NB4 (cell line): ENCODE measurements at regions not wholly inside any gene's neighbourhood (a gene's known extent, or its start where the extent isn't known, plus 50 kb on each side); places are given as distances from the start of the nearest gene placed in this dataset.

Experiments
- DNase-seq: peaks from one replicate; pipeline ENCODE4 v3.0.0; 2010; ENCODE audit warnings: low read depth
- H3K4me3 ChIP-seq: one replicate; pipeline ENCODE4 v1.5.1; 2011; ENCODE audit warnings: mild to moderate bottlenecking, low read depth, low read length, moderate library complexity
- MYC ChIP-seq: IDR thresholded peaks from 2 replicates; pipeline ENCODE4 v1.6.1; 2011; ENCODE audit warnings: low read depth, low read length
- POLR2A ChIP-seq: IDR thresholded peaks from 2 replicates; pipeline ENCODE4 v1.6.1; 2011; ENCODE audit warnings: mild to moderate bottlenecking; ENCODE audit not compliant: insufficient read length; ENCODE audit errors: extremely low read depth
- TF ChIP-seq, protein P1 (sequence below): IDR thresholded peaks from one replicate; pipeline ENCODE4 v1.5.1; 2012; ENCODE audit warnings: low read depth, low read length
- TF ChIP-seq, protein P2 (sequence below): IDR thresholded peaks from 2 replicates; pipeline ENCODE4 v1.6.1; 2011; ENCODE audit warnings: low read depth, low read length

DNA sequence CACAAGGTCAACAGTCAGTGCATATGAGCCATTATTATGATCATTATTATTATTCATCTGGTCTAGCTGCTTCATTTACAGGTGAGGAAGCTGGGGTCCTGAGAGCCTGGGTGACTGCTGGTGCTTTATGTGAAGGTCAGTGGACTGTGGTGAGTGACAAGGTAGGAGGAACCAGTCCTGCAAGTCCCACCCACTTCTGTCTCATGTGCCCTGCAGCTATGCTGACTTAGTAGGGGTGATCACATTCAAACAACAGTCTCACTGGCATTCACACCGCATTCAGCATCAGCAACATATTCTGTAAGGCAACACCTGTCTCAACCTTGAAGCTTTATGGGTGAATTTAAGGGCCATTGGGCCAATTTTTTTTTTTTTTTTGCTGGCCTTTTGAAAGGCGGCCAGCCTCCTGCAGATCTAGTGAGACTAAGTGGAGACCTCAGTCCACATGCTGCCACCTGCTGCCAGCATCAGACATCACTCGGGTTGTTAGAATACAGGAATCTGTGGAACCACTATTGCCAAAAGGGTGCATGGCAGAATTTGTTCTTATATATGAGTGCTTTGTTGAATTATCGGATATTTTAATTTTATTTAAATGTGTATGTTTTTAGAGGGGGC lies 59.9 kb upstream of the CACNA1E start:
- peak; percentile 48 for DNase-seq
- TF ChIP-seq, protein P1, sequence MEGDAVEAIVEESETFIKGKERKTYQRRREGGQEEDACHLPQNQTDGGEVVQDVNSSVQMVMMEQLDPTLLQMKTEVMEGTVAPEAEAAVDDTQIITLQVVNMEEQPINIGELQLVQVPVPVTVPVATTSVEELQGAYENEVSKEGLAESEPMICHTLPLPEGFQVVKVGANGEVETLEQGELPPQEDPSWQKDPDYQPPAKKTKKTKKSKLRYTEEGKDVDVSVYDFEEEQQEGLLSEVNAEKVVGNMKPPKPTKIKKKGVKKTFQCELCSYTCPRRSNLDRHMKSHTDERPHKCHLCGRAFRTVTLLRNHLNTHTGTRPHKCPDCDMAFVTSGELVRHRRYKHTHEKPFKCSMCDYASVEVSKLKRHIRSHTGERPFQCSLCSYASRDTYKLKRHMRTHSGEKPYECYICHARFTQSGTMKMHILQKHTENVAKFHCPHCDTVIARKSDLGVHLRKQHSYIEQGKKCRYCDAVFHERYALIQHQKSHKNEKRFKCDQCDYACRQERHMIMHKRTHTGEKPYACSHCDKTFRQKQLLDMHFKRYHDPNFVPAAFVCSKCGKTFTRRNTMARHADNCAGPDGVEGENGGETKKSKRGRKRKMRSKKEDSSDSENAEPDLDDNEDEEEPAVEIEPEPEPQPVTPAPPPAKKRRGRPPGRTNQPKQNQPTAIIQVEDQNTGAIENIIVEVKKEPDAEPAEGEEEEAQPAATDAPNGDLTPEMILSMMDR, result peak; percentile 42
- TF ChIP-seq MYC, result no peak
- TF ChIP-seq, protein P2, sequence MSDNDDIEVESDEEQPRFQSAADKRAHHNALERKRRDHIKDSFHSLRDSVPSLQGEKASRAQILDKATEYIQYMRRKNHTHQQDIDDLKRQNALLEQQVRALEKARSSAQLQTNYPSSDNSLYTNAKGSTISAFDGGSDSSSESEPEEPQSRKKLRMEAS, result 0 out of 2 replicates have a peak, but pooled peaks have one; percentile 14
- H3K4me3 ChIP-seq, result no peak overlapping the region

DNA sequence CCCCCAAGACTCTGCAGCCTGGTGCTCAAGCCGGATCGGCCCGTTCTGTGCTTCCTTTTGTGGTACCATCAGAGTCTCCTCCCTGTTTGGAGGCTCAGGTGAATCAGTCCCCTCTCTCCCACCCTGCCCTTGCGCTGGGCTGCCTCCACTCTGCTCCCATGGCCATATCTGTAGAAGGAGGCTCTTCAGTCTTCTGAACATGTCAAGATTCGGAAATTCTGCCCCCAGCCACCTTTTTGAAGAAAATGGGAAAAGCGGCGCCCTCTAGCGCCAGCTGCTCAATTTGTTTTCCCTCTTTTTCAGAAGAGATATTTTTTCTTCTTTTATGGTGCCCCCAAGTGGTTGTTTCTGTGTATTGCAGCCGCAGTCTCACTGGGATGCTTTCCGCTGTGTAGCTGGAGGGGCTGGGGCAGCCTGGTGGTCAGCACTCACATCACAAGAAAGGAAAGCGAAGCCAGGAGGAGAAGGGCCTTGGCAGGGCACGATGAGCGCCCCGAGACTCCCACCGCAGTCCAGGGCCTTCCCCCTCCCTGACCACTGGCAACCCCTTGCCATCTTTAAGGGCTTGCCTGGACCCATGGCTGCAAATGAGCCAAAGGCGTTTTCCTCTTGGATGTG lies 58.4 kb upstream of the CACNA1E start:
- DNase-seq, result peak; percentile 77
- H3K4me3 ChIP-seq, result no peak overlapping the region
- TF ChIP-seq, protein P1, result peak; percentile 95
- TF ChIP-seq MYC (no peak), POLR2A (no peak)
- TF ChIP-seq, protein P2, result no peak

DNA sequence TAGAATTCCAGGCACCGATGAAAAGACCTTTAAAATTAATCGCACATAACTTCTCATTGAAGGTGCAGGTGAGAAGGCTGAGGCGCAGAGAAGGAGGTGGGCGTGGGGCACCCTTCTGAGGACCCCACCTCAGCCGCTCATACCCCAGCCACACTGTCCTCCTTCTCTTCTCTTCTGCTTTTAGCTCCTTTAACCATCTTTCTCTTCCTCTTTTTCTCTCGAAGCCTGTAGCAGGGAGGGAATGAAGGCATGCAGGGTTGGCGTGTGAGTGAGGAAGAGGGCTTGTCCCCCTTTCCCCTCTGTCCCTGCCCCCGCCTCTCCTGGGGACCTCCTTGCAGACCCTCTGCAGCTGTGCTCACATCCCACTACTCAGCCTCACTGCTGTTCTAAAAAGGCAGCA lies 57.8 kb upstream of the CACNA1E start:
- peak; percentile 9 for DNase-seq
- H3K4me3 ChIP-seq, result no peak overlapping the region
- TF ChIP-seq POLR2A, result no peak
- TF ChIP-seq, protein P2, result no peak
- no peak for TF ChIP-seq MYC
- TF ChIP-seq, protein P1, result no peak

DNA sequence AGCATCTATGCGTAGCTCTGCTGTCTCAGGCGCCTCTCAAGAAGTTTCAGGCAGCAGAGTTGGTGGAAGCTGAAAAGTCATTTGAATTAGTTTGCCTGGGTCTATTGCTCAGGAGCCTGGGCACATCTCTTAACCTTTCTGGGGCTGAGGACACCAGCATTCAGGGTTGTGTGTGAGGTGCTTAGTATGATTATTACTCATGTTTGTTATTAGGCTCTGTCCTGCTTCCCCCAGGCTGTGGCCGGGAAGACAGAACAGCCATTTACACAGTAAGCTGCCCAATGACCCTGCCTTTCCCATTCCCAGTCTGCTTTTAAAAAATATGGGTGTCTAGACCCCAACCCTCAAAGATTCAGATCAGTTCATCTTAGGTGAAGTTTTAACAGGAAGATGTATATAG lies 53.9 kb upstream of the CACNA1E start:
- no peak overlapping the region for H3K4me3 ChIP-seq
- TF ChIP-seq, protein P2, result no peak
- TF ChIP-seq MYC, result no peak
- TF ChIP-seq, protein P1, result no peak
- no peak for TF ChIP-seq POLR2A
- no peak for DNase-seq

DNA sequence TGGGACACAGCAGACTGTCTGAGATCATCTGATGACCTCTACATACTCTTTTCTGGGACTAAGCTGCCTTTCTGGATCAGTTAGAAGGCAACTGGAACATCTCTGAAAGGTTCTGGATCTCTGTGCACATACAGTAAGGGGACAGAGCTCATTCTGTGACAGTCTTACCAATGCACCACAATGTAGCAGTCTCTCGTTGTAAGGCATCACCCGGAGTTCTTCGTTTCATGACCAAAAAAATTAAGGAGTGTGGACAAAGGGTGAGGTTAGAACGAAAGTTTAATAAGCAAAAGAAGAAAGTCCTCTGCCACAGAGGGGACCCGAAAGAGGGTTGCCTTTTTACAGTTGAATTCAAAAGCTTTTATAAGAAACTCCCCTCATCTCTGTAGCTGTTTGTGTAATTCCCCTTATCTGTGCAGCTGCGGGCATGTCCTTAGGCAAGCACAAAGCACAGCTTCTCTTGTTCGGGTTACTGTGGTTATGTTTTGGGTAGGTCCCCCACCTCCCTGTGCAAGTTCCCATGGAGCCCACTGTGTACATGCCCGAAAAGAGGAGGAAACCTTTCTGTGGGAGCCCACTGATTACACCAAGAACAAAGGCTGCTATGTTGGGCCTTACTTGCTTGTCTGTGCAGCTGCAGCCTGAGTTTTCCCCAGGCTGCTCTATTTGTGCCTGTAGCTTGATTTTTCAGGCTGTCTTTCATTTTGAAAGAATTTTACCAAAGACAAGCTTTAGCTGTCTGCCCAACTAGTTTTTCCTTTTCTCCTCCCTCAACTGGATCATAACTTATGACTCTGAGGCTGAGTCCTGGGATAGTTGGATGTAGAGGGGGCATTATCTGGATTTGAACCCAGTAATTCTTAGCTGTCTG lies 53.1 kb upstream of the CACNA1E start:
- TF ChIP-seq MYC (no peak), POLR2A (no peak)
- TF ChIP-seq, protein P2, result no peak
- TF ChIP-seq, protein P1, result no peak
- H3K4me3 ChIP-seq, result no peak overlapping the region
- no peak for DNase-seq
